ENCODE measurements at regions not wholly inside any gene's neighbourhood (a gene's known extent, or its start where the extent isn't known, plus 50 kb on each side); places are given as distances from the start of the nearest gene placed in this dataset.

DNA sequence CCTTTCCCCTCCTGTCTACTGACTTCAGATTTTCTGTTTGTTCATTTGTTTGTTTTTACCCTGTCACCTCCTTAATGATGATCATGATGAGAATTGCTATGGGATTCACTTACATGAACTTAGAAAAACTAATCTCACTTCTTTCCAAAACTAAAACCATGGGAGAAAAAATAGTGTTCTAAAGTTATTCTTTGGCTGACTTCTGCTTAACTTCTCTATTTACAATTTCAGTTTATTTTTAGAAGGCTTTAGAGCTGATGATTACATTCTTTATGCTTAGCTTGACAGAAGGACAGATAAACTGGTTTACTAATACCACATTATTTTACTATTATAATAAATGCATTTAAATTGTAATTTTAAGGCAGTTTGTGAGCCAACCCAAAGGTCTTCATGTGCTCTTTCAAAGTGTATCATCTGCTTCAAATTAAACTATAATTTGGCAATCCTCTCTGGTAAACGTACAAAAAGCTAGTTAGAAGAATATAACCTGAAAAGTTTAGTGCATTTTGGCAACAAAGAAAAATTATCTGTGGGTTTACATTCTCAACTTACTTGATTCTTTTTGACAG is 676.8 kb upstream of the UBE2E2 start:
- TF ChIP-seq, protein P1, sequence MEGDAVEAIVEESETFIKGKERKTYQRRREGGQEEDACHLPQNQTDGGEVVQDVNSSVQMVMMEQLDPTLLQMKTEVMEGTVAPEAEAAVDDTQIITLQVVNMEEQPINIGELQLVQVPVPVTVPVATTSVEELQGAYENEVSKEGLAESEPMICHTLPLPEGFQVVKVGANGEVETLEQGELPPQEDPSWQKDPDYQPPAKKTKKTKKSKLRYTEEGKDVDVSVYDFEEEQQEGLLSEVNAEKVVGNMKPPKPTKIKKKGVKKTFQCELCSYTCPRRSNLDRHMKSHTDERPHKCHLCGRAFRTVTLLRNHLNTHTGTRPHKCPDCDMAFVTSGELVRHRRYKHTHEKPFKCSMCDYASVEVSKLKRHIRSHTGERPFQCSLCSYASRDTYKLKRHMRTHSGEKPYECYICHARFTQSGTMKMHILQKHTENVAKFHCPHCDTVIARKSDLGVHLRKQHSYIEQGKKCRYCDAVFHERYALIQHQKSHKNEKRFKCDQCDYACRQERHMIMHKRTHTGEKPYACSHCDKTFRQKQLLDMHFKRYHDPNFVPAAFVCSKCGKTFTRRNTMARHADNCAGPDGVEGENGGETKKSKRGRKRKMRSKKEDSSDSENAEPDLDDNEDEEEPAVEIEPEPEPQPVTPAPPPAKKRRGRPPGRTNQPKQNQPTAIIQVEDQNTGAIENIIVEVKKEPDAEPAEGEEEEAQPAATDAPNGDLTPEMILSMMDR (conservative IDR thresholded peaks at IDR 0.05) = no peak
- no peak overlapping the region for H3K27ac ChIP-seq

GRCh38 chr3:22536541-22536940 is 666.6 kb upstream of the UBE2E2 start:
- TF ChIP-seq, protein P1 (conservative IDR thresholded peaks at IDR 0.05) = no peak
- H3K27ac ChIP-seq = no peak overlapping the region

DNA sequence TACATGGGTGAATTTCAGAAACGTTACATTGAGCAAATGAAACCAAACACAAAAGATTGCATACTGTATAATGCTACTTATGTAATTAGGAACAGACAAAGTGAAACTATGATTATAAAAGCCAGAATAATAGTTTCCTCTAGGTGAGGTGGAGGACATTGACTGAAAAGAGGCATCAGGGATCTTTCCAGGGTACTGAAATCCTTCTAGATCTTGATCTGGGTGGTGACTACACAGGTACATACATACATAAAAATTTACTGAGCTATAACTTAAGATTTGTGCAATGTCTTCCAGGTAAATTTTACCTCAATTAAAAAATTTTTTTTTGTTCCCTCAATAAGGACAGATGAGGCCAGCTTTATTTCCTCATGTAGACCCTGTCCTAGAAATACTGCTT is 665.6 kb upstream of the UBE2E2 start:
- TF ChIP-seq, protein P1 (conservative IDR thresholded peaks at IDR 0.05) = no peak
- no peak overlapping the region for H3K27ac ChIP-seq

- TF ChIP-seq, protein P1 (conservative IDR thresholded peaks at IDR 0.05) = no peak
- H3K27ac ChIP-seq = no peak overlapping the region
Observed at GRCh38 chr3:22542311-22542710, 660.8 kb upstream of the UBE2E2 start.

- no peak overlapping the region for H3K27ac ChIP-seq
- TF ChIP-seq, protein P1 (conservative IDR thresholded peaks at IDR 0.05) = no peak
Observed at GRCh38 chr3:22555753-22556435, 647.2 kb upstream of the UBE2E2 start.

- no peak overlapping the region for H3K27ac ChIP-seq
- TF ChIP-seq, protein P1 (conservative IDR thresholded peaks at IDR 0.05) = no peak
Observed at GRCh38 chr3:22565393-22565792, 637.7 kb upstream of the UBE2E2 start.

DNA sequence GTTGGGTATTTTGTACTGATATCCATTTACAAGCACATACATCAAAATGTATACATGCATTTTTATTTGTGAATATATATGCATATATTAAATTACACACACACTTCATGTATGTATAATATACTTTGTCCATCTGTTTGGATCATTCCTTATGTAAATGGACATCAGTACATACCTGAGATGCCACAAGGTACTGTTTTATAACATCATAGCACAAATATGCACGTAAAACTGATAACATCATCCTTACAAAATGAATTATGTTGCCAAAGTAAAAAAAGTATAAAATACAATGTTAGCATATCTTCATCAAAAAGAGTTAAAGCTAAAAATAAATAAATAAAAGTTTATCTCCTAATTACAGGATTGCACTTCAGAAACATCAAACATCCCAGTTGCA is 634.8 kb upstream of the UBE2E2 start:
- no peak overlapping the region for H3K27ac ChIP-seq
- TF ChIP-seq, protein P1 (conservative IDR thresholded peaks at IDR 0.05) = no peak
